Fibroblast of pulmonary artery (primary cell): ENCODE measurements at regions not wholly inside any gene's neighbourhood (a gene's known extent, or its start where the extent isn't known, plus 50 kb on each side); places are given as distances from the start of the nearest gene placed in this dataset.
"Not testable (repeated sequence)": the region's sequence is repeated elsewhere in the genome, so short reads cannot be mapped to it uniquely, and the experiment has no call there.

Experiments
- DNase-seq: peaks from one replicate; pipeline ENCODE4 v3.0.0-alpha.2; 2010; ENCODE audit warnings: low read depth
- H3K4me3 ChIP-seq: replicated peaks from 2 replicates; pipeline ENCODE4 v1.5.1; 2011; ENCODE audit warnings: low read depth, mild to moderate bottlenecking, control low read depth, low read length, moderate library complexity
- TF ChIP-seq, protein P1 (sequence below): IDR thresholded peaks from 2 replicates; pipeline ENCODE4 v1.5.1; 2011; ENCODE audit warnings: mild to moderate bottlenecking, control low read depth, low read length, inconsistent platforms; ENCODE audit errors: missing control alignments

- not testable (repeated sequence) for H3K4me3 ChIP-seq, DNase-seq
Observed at GRCh38 chr1:610538-610937, 75.9 kb downstream of the OR4F16 start.

DNA sequence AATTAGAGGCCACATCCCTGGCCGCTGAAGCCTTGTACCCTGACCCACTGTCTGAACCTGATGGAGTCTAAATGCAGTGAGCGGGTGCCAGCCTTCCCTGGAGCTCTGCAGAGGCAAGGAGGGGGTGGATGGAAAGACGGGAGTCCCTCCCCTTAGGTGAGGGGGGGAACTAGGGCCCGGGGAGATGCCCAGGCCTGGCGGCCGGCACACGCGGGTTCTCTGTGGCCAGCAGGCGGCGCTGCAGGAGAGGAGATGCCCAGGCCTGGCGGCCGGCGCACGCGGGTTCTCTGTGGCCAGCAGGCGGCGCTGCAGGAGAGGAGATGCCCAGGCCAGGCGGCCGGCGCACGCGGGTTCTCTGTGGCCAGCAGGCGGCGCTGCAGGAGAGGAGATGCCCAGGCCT, 77.3 kb downstream of the OR4F16 start:
- H3K4me3 ChIP-seq, DNase-seq: not testable (repeated sequence)

DNA sequence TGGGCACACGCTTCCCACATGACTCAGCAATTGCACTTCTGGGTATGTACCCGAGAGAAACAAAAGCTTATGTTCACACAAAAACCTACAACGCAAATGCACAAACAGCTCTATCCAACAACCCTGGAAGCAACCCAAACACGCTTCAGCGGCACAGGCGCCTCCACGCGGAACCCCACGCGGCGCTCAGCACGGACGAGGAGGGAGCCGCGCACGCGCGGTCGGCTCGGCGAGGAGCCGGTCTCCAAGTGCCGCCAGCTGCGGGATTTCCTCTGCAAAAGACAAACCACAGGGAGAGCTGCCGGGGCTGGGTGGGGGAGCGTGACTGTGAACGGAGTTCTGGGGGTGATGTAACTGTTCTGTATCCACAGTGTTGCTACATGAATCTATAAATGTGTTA, 81.2 kb downstream of the OR4F16 start:
- not testable (repeated sequence) for DNase-seq, H3K4me3 ChIP-seq

GRCh38 chr1:588211-588610, 98.2 kb downstream of the OR4F16 start:
- not testable (repeated sequence) for H3K4me3 ChIP-seq, DNase-seq

DNA sequence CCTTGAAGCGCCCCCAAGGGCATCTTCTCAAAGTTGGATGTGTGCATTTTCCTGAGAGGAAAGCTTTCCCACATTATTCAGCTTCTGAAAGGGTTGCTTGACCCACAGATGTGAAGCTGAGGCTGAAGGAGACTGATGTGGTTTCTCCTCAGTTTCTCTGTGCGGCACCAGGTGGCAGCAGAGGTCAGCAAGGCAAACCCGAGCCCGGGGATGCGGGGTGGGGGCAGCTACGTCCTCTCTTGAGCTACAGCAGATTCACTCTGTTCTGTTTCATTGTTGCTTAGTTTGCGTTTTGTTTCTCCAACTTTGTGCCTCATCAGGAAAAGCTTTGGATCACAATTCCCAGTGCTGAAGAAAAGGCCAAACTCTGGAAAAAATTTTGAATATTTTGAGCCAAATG, 100.5 kb downstream of the OR4F16 start:
- TF ChIP-seq, protein P1, sequence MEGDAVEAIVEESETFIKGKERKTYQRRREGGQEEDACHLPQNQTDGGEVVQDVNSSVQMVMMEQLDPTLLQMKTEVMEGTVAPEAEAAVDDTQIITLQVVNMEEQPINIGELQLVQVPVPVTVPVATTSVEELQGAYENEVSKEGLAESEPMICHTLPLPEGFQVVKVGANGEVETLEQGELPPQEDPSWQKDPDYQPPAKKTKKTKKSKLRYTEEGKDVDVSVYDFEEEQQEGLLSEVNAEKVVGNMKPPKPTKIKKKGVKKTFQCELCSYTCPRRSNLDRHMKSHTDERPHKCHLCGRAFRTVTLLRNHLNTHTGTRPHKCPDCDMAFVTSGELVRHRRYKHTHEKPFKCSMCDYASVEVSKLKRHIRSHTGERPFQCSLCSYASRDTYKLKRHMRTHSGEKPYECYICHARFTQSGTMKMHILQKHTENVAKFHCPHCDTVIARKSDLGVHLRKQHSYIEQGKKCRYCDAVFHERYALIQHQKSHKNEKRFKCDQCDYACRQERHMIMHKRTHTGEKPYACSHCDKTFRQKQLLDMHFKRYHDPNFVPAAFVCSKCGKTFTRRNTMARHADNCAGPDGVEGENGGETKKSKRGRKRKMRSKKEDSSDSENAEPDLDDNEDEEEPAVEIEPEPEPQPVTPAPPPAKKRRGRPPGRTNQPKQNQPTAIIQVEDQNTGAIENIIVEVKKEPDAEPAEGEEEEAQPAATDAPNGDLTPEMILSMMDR: peak; percentile 6
- not testable (repeated sequence) for DNase-seq

More for the DNA sequence above, 100.5 kb downstream of the OR4F16 start:
- H3K4me3 ChIP-seq: not testable (repeated sequence)
